ENCODE measurements at regions not wholly inside any gene's neighbourhood (a gene's known extent, or its start where the extent isn't known, plus 50 kb on each side); places are given as distances from the start of the nearest gene placed in this dataset.

DNA sequence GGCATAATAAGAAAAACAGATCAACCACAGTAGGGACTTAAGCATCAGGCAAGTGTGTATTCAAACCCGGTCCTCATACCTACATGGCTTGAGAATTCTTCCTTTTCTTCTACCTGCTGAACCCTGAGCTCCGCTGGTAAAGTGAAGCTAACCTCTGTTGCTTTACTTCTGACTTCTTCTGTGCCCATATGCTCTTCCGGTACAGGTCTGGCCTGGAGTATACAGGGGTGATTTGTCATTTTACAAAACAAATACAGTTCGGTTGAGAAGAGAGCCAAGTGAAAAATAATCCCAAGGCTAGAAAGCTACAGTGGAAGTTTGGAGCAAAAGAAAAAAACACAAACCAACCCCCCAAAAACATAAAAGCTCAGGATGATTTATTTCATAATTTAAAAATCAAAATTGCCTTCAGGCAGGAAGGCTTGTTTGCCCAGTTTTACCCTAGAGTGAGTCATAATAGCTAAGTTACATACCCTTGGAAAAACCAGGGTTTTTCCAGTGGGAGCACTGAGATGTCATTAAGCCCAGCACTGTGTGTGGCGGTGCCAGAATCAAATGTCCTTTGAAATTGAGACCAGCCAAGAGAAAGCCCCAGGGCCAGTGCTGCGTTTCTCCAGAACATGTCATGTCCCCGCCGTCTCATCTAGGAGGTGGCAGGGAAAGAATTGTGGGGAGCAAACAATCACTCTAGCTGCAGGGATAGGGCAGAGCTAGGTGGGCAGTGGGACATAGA lies 305.5 kb upstream of the ISX start:
- no peak overlapping the region for H3K4me3 Mint-ChIP-seq
- WGBS, 2 experiments (ENCODE audit: insufficient coverage in 1 of 2, insufficient read length in 1 of 2), result 92 to 94% methylated on average over 7 to 8 of the region's 8 CpGs
- no peak overlapping the region for H3K27ac Mint-ChIP-seq
- no peaks in the 10 kb centered on the region for H3K27me3 Mint-ChIP-seq (ENCODE audit: insufficient read depth)
- no peak for DNase-seq
- Histone ChIP-seq H3K27me3 (ENCODE audit: control insufficient read depth, insufficient read depth, low read length, poor library complexity, severe bottlenecking) (no peaks in the 10 kb centered on the region), H3K9ac (ENCODE audit: extremely low read depth, low read length, poor library complexity, severe bottlenecking) (no peak overlapping the region), H3K4me1 (ENCODE audit: control insufficient read depth, insufficient read depth, low read length) (no peaks in the 10 kb centered on the region), H3K27ac (ENCODE audit: low read depth, low read length) (no peak overlapping the region), H3K4me3 (ENCODE audit: low read length) (no peak overlapping the region), H3K9me3 (ENCODE audit: control insufficient read depth, low read length) (peaks cover 35% of the 10 kb centered on the region), H3K36me3 (ENCODE audit: control insufficient read depth, insufficient read depth, low read length) (peaks cover 44% of the 10 kb centered on the region)
- H3K36me3 Mint-ChIP-seq (ENCODE audit: low read depth), result peaks cover 61% of the 10 kb centered on the region
- TF ChIP-seq, protein P1, sequence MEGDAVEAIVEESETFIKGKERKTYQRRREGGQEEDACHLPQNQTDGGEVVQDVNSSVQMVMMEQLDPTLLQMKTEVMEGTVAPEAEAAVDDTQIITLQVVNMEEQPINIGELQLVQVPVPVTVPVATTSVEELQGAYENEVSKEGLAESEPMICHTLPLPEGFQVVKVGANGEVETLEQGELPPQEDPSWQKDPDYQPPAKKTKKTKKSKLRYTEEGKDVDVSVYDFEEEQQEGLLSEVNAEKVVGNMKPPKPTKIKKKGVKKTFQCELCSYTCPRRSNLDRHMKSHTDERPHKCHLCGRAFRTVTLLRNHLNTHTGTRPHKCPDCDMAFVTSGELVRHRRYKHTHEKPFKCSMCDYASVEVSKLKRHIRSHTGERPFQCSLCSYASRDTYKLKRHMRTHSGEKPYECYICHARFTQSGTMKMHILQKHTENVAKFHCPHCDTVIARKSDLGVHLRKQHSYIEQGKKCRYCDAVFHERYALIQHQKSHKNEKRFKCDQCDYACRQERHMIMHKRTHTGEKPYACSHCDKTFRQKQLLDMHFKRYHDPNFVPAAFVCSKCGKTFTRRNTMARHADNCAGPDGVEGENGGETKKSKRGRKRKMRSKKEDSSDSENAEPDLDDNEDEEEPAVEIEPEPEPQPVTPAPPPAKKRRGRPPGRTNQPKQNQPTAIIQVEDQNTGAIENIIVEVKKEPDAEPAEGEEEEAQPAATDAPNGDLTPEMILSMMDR (conservative IDR thresholded peaks at IDR 0.05), result no peak
- H3K9me3 Mint-ChIP-seq, result peaks cover 22% of the 10 kb centered on the region
- H3K4me1 Mint-ChIP-seq, result peaks cover 9% of the 10 kb centered on the region

DNA sequence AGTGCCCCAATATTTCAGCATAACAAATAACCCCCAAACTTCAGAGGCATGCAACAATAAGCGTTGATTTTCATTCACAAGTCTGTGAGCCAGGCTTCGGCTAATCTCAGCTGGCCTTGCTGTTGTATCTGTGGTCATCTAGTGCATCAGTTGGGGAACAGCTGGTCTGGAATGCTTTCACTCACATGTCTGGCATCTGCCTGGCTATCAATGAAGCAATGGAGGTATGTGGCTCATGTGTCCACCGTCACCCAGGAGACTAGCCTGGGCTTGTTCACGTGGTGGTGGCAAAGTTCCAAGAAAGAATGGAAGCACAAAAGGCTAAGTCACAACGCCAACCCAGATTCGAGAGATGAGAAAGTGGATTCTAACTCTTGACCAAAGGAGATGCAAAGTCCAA lies 304.8 kb upstream of the ISX start:
- Mint-ChIP-seq H3K4me3 (no peak overlapping the region), H3K4me1 (peaks cover 9% of the 10 kb centered on the region), H3K9me3 (peaks cover 19% of the 10 kb centered on the region), H3K27ac (no peak overlapping the region), H3K36me3 (ENCODE audit: low read depth) (peaks cover 56% of the 10 kb centered on the region), H3K27me3 (ENCODE audit: insufficient read depth) (no peaks in the 10 kb centered on the region)
- Histone ChIP-seq H3K9me3 (ENCODE audit: control insufficient read depth, low read length) (peaks cover 31% of the 10 kb centered on the region), H3K9ac (ENCODE audit: extremely low read depth, low read length, poor library complexity, severe bottlenecking) (no peak overlapping the region), H3K27me3 (ENCODE audit: control insufficient read depth, insufficient read depth, low read length, poor library complexity, severe bottlenecking) (no peaks in the 10 kb centered on the region), H3K4me1 (ENCODE audit: control insufficient read depth, insufficient read depth, low read length) (no peaks in the 10 kb centered on the region), H3K36me3 (ENCODE audit: control insufficient read depth, insufficient read depth, low read length) (peaks cover 41% of the 10 kb centered on the region), H3K4me3 (ENCODE audit: low read length) (no peak overlapping the region), H3K27ac (ENCODE audit: low read depth, low read length) (no peak overlapping the region)
- DNase-seq, result no peak
- TF ChIP-seq, protein P1 (conservative IDR thresholded peaks at IDR 0.05), result no peak
- WGBS, 2 experiments (ENCODE audit: insufficient coverage in 1 of 2, insufficient read length in 1 of 2), result 77 to 79% methylated on average over 6 of the region's 6 CpGs

DNA sequence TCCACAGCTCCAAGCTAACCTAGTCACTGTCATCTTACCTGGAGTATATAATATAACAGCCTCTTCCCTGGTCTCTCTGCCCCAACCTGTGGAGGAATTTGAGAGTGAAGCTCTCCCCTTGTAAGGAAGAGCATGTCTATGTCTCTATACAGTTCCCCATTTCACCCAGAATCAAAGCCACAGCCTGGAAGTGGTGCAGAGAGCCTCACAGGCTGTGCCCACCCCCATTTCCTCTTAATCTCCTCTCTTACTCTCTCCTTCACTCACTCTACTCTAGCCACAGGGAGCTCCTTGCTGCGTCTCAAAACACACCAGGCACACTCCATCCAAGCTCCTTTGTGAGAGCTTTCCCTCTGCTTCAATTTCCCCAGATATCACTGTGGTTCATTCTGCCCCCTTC lies 302.5 kb upstream of the ISX start:
- no peak for DNase-seq
- 67 to 81% methylated on average over 1 of the region's 1 CpG for WGBS, 2 experiments (ENCODE audit: insufficient coverage in 1 of 2, insufficient read length in 1 of 2)
- Mint-ChIP-seq H3K27me3 (ENCODE audit: insufficient read depth) (no peaks in the 10 kb centered on the region), H3K4me1 (peaks cover 9% of the 10 kb centered on the region), H3K9me3 (peaks cover 3% of the 10 kb centered on the region), H3K4me3 (no peak overlapping the region), H3K36me3 (ENCODE audit: low read depth) (peaks cover 34% of the 10 kb centered on the region), H3K27ac (no peak overlapping the region)
- no peaks in the 10 kb centered on the region for H3K4me1 ChIP-seq (ENCODE audit: control insufficient read depth, insufficient read depth, low read length)
- H3K9ac ChIP-seq (ENCODE audit: extremely low read depth, low read length, poor library complexity, severe bottlenecking), result no peak overlapping the region
- TF ChIP-seq, protein P1 (conservative IDR thresholded peaks at IDR 0.05), result no peak
- H3K9me3 ChIP-seq (ENCODE audit: control insufficient read depth, low read length), result peaks cover 7% of the 10 kb centered on the region
- H3K4me3 ChIP-seq (ENCODE audit: low read length), result no peak overlapping the region
- H3K27me3 ChIP-seq (ENCODE audit: control insufficient read depth, insufficient read depth, low read length, poor library complexity, severe bottlenecking), result no peaks in the 10 kb centered on the region
- no peak overlapping the region for H3K27ac ChIP-seq (ENCODE audit: low read depth, low read length)
- H3K36me3 ChIP-seq (ENCODE audit: control insufficient read depth, insufficient read depth, low read length), result peaks cover 22% of the 10 kb centered on the region
